GM19397 (cell line): ENCODE measurements at regions not wholly inside any gene's neighbourhood (a gene's known extent, or its start where the extent isn't known, plus 50 kb on each side); places are given as distances from the start of the nearest gene placed in this dataset.
"Not testable (repeated sequence)": the region's sequence is repeated elsewhere in the genome, so short reads cannot be mapped to it uniquely, and the experiment has no call there.

ENCODE experiments used
- ATAC-seq: cut with Tn5 transposase; IDR thresholded peaks from one replicate; pipeline ENCODE4 v1.9.1; 2021; ENCODE audit warnings: mild to moderate bottlenecking, moderate library complexity; ENCODE audit not compliant: unreplicated experiment

DNA sequence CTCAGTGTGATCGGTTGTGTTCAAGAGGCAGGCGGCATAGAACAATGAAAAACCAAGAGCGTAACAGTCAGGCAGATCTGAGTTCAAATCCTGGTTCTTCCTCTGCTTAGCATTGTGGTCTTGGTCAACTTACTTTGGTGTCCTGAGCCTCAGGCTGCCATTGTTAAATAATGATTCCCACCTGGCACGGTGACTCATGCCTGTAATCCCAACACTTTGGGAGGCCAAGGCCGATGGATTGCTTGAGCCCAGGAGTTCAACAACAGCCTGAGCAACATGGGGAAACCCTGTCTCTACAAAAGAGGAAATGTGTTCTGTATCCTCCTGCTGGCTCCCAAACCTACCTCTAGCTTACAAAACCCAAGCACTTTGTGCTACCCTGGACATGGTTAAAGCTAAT lies 129.0 kb upstream of the STX18 start:
- ATAC-seq, result no peak

DNA sequence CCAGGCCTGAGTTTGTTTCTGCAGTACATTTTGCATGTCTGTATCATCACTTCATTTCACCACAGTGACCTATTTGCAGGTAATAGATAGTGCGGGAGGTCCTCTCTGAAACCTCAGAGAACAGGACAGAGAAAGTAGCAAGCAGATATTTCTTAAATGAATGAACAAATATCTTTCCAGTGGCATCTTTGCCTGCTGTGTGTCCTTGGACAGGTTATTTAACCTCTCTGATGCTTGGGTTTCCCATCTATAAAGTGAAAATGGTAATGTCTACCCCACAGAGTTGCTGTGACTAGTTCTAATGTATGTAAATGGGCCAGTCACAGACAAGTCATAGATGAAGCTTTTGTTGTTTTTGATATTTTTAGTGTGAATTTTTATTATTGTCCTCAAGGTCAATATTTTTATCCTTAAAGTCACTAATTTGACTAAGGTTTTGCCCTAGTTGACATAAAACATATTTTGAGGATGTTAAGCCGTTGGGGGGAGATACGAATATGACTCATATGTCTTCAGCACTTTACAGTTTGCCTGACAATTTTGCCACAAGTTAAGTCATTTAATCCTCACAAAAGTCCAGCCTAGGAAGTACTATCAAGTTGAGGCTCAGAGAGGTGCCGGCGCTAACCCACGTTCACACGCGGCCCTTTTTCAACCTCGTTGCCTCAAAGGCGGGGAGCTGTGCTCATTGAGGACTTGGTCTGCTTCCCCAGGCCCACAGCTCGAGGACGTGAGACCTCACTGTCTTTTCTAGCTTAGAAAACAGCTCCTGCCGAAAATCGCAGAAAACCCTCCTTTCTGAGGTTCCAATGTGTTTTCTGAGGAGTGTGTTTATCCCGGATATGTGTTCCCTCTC lies 126.7 kb upstream of the STX18 start:
- ATAC-seq, result no peak

DNA sequence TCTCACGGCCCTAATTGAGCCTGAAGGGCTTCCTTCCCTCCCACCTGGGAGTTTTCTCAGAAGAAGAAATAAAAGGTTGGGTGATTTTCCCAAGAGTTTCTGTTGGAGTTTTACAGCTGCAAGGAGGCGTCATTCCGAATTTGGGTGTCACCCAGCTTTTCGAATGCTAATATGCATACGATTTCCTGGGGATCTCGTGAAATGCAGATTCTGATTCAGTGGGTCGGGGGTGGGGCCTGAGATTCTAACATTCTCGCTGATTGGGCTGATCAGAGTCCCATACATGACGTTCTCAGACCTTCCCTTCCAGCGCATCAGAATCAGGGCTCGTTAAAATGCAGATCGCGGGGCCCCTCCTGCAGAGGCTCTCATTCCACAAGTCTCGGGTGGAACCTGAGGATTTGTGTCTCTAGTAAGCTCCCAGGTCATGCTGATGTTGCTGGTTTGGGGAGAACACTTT lies 125.8 kb upstream of the STX18 start:
- no peak for ATAC-seq

DNA sequence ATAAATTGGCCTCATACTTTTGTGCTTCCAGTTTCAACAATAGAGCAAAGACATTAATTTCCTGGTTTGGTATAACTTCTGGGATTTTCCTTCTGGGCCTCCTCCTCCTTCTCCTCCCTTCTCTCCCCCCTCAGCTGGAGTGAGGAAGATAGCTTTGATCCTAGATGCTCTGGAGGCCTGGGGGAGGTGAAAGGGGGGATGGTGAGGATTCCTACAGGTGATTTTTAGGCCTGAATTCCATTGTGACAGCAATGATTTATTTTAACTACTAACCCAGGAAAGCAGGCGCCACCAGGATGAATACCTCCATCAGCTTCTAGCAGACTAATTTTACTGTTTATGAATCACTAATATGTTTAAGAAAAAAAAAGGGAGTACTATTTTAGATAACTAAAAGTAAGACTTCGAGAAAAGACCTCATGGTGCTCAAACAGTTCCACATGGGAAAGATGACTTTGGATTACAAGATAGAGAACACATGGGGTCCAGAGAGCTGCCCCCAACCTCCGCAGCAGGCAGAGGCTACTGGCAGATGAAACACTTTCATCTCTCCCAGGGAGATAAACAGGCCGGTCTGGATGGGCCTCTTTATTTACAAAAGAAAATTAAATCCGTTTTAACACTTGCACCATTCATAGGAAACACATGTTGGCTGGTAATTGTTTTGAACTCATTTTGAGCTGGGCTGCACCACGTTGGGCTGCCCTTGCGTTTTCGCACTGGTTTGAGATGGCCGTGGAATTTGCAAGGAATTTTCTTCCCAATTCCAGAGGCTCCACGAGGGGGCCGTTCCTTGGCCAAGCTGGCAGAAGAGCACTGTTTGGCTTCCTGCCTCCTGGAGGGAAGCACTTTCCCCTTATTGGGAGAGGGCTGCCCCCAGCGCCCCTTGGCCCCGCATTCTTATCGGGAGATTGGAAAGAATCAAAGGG lies 125.1 kb upstream of the STX18 start:
- no peak for ATAC-seq

DNA sequence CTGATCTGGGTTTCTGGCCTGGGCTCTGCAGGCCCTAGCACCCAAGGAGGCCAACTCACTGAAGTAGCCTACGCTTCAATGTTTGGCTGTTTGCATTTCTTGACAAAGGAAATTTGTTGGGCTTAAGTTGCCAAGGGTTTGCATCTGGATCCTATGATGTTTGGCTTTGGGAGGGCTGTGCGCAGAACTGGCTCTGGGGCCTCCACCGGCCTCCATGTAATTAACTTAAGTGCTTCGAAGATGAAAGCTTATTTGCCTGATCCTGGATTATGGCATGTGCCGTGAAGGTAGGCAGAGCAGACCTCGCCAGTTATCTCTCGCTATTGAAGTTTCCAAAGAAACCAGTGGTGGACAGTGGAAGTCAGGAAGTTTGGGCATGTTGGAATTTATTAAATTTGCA lies 124.3 kb upstream of the STX18 start:
- no peak for ATAC-seq

DNA sequence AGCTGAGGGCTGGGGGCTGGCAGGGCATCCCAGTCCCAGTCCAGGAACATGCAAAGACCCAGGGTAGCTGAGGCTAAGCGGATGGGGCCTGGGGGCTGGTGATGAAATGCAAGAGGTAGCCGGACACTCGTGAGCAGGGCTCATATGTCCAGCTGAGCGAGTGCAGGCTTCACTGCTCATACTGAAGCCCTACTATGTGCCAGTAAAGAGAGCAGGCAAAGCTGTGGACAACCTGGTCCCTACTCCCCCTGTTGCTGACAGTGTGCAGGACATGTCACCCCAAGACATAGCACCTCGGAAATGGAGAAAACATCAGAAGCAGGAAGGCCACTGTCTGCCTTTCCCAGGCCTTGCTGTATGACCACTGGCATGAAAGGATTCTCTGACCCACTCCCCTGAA lies 122.4 kb upstream of the STX18 start:
- ATAC-seq, result no peak

DNA sequence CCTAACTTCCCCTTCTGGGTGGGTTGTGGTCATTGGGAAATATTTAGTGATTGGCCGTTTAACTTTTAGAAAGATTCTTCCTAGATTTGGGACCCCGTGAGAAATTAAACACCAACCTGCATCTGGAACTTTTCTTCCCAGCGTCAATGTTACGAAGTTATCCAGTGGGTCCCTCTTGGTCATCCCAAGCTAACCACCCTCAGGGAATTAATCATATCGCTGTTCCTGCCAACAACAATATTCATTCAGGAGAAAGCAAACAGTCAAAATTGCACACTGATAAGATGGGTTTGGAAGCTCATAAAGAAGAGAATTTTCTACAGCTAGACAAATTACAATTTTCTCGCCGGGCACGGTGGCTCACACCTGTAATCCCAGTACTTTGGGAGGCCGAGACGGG lies 121.2 kb upstream of the STX18 start:
- ATAC-seq, result no peak

DNA sequence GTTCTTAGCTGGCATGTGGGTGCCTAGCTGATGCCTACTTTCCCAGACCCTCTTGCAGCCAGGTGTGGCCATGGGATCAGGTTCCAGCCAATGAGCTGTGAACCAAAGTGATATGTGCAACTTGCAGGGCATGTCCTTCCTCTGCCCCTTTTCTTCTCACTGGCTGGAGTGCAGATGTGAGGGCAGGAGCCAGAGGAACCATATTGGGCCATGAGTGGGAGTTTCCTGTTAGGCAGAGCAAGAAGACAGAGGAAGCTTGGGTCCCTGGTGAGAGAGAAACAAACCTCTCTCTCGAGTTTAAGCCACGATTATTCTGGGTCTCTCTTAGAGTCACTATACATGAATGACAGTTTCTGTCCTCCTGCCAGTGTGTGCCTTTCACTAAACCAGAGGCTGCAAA lies 120.4 kb upstream of the STX18 start:
- no peak for ATAC-seq

DNA sequence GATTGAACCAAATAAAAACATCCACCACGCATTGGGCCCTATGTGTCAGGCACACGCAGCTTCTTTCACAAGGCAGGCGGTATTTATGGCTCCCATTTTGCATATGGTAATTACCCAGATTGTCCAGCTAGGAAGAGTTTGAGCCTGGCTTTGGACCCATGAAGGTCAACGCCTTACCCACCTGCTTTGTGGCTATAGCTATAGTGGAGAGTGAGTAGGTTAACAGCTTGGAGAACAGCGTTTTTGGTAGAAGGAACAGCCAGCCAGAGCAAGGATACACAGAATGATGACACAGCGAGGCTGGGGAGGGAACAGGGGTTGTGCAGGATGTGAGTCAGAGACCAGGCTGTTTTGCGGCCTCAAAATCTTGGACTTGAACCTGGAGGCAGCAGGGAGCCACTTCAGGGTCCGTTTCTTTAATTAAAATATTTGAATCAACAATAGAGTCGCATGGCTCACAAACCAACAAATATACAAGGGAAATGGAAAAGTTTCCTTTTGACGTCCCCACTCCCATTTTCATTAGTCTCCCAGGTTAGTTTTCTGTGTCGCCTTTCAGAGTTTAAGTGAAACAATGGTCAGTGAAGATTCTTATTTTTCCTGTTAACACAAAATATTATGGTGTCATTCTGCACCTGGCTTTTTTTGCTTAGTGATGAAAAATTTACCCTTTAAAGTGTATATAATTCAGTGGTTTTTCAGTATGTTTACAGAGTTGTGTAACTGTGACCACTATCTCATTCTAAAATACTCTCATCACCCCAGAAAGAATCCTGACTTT lies 118.2 kb upstream of the STX18 start:
- no peak for ATAC-seq

DNA sequence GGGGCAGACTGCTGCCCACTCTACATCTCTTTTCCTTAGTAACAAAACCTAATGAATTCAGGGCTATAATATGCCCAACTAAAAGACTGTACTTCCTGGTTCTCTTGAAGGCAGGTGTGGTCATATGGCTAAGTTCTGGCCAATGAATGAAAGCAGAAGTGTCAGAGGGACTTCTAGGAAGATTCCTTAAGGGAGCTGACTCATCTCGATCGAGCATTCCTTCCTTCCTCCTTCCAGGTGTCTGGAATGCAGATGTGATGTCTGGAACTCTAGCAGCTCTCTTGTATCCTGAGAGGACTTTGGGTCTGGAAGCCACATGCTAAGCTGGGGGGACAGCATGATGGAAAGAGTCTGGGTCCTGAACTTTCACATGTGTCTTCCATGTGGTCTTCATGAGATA lies 116.2 kb upstream of the STX18 start:
- ATAC-seq, result no peak

DNA sequence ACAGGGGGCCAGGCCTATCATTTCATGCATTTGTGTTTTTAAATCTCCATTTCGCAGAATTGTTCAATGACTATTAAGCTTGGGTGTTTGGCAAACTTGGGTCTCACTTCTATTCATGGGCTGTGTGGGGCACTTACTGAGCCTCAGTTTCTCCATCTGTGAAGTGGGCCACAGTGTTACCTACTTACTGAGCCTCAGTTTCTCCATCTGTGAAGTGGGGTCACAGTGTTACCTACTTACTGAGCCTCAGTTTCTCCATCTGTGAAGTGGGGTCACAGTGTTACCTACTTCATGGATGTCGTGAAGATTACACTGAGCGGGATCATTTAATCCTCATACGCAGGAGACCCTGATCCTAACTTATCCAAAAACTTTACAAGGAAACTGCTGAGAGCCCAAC lies 115.1 kb upstream of the STX18 start:
- ATAC-seq, result no peak

DNA sequence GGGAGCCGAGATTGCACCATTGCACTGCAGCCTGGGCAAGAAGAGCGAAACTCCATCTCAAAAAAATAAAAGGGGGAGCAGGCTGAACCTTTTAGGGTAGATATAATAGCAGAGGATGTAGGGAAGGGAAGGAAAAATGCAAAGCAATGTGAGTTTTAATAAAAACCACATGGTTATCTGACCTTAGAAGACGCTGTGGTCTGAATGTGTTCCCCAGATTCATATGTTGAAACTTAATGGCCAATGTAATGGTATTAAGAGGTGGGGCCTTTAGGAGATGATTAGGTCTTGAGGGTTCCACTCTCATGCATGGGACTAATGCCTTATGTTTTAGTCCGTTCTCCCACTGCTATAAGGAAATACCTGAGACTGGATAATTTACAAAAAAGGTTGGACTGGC lies 114.1 kb upstream of the STX18 start:
- ATAC-seq, result no peak

DNA sequence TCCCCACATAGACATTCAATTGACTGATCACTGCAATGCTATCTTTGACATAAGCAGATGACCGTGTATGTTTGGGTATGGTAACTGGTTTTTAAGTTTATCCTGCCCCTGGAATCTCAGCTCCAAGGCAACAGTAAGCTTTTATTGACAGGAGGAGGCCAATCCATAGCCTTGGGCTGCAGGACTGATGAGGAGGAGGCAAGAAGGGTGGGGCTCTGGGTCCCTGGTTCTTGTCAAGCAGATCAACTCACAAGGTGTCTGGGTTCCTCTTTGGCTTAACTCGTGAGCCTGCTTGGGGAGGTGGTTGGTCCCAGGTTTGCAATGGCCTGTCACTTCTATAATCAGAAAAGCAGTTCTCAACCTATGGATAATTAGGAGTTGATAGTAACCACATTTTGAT lies 113.2 kb upstream of the STX18 start:
- no peak for ATAC-seq

DNA sequence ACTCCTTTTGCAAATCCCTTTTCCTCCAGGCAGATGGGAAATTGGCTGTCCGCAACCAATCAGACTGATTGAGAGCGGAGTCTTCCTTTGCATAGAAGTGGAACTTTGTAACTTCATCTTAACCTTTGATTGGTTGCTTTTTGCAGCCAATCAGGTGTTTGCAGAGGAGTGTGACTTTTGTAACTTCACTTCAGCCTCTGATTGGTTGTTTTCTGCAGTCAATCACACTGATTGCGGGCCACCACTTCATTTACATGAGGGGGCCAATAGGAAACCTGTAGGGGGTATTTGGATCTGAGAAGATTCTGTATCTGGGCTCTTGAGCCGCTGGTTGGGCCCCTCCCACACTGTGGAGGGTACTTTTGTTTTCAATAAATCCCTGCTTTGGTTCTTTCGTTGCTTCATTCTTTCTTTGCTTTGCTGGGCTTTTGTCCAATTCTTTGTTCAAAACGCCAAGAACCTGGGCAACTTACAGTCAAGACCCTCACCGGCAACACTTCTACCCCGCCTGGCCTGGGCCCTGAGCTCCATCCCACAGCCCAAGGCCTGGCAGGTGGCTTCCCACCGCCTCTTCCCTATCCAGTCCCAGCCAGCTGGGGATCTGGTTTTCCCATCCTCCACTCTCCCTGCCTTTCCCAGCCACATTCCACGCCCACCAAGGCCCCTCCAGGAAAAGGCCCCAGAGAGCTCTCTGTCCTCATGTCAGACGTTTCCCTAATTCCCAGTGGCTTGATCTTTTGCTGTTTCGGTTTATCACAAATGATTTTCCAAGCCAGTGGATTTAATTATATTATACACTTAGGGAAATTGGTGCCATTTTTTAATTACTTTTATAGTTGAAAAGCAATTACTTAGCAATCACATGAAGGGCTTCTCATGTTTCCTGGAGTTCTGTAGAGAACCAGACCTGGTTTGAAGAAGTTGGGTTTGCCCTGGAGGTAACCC lies 110.2 kb upstream of the STX18 start:
- no peak for ATAC-seq

DNA sequence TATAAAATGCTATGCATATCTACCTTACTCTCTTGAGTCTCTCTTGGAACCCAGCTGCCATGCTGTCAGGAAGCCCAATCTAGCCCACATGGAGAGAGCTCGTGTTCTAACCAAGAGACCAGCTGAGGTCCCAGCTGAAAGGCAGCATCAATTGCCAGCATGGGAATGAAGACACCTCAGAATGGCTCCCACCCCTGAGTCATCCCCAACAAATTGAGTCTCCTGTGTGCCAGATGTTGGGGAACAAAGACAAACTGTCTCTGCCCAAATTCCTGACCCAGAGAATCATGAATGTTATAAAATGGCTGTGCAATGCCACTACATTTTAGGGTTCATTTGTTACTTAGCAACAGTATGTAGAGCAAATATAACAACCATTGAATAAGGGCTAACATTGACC lies 105.2 kb upstream of the STX18 start:
- no peak for ATAC-seq

DNA sequence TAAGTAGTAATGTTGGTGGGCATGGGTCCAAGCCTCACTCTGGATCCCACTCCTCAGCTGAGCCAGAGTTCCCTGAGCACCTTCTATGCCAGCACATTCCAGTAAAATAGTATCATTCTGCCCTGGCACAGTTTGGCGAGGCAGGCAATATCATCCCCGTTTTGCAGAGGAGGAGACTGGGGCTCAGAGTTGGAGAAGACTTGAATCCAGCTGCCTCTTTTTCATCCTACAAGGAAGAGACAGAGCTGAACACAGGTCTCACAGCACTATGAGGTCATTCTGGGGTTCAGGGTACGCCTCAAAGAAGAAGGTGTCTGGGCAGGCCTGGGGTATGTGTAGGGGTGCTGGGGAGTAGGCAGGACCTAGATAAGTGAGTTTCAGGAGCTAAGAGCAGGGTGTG lies 103.9 kb upstream of the STX18 start:
- ATAC-seq, result no peak

DNA sequence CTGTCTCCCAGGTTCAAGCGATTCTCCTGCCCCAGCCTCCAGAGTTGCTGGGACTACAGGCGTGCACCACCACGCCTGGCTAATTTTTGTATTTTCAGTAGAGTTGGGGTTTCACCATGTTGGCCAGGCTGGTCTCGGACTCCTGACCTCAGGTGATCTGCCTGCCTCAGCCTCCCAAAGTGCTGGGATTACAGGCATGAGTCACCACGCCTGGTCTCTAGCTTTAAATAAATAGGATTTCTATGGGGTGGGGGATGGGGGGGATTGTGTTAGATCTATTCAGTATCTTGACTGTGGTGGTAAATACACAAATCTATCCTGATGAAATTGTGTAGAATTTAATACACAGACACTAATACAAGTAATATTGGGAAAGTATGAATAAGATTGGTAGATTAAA lies 102.4 kb upstream of the STX18 start:
- ATAC-seq, result not testable (repeated sequence)

DNA sequence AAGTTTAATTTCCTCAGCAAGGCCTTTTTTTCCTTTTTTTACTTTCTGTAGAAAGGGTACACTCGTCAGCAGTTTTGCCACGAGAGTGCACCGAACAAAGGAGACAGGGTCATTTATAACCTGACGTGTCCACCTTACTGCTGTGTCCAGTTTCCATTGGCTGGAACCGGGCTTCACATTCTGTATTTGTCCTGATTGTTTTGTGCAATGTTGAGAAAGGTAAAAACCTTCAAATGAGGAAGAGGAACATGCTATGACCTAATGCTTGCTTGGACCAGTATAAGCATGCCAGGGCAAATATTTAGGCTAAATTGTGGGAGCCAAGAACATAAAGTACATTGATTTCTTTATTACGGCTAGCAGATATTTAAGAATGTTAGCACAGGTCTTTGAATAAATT lies 101.9 kb upstream of the STX18 start:
- not testable (repeated sequence) for ATAC-seq

DNA sequence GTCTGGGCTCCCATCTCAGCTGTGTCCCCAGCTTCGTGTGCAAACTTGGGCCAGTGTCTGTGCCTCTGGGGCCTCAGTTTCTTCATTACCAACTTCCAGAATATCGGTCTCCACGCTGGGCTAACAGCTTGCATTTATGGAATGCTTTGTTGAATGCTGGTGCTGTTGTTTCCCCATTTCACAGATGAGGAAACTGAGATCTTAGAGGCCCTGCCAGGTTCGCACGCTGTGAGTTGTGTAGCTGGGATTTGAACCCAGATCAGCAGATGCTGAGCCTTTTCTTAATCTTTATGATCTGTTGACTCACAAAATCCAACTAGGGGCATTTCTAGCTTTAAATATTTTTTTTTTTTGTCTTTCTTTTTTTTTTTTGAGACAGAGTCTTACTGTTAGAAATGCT lies 101.5 kb upstream of the STX18 start:
- no peak for ATAC-seq

DNA sequence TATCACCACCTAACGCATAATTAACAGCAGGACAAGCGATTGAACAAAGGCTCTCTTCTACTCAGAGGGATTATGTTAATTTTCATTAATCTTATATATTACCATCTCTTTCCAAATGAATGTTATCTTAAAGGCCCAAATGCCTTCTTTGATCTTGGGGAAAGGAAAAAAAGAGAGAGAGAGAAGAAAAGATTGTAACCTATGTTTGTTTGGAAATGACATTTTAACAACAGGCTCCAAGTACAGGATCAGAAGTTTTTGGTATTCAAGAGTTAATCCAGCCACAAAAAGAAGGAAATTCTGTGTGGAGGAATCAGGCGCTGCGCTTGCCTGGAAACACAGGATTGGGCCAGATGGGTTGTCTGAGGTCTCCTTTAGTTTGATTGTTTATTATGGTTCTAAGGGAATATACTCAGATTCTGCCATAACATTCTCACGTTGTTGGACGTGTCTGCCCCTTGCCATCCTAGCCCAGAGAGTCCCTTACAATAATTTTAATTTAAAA lies 100.7 kb upstream of the STX18 start:
- ATAC-seq, result no peak
